Posterior vena cava (tissue), 2 donors: ENCODE measurements at regions not wholly inside any gene's neighbourhood (a gene's known extent, or its start where the extent isn't known, plus 50 kb on each side); places are given as distances from the start of the nearest gene placed in this dataset.

Experiments used
- DNase-seq: peaks from one replicate; pipeline ENCODE4 v3.0.0-alpha.2; 2020; ENCODE audit warnings: low spot score
- intact Hi-C, 2 donors: fragments of 100-400 bp; cut with DNase I; formaldehyde crosslinking; loops; one replicate each; pipeline versions ENCODE4 v1.14.1 to v1.14.2; 2022 to 2023
- donor health status: DM: yes; HTN: yes; CAD: no.
- donor health status: DM: yes; HTN: yes; CAD: no.

- DNase-seq, result no peak
Measured at GRCh38 chr3:73709712-73710111, 85.0 kb upstream of the PDZRN3 start.

GRCh38 chr3:73708956-73709355 lies 84.2 kb upstream of the PDZRN3 start:
- no peak for DNase-seq
- intact Hi-C loops, result no loop called here

More at GRCh38 chr3:73709712-73710111, 85.0 kb upstream of the PDZRN3 start:
- intact Hi-C loops, result no loop called here

- intact Hi-C loops, result no loop called here
- no peak for DNase-seq
Measured at GRCh38 chr3:73707772-73708171, 83.0 kb upstream of the PDZRN3 start.

GRCh38 chr3:73706771-73707170 lies 82.0 kb upstream of the PDZRN3 start:
- DNase-seq, result no peak
- intact Hi-C loops, result no loop called here

GRCh38 chr3:73705792-73706191 lies 81.1 kb upstream of the PDZRN3 start:
- no peak for DNase-seq
- intact Hi-C loops, result no loop called here

- DNase-seq, result no peak
- intact Hi-C loops, result no loop called here
Measured at GRCh38 chr3:73699327-73699726, 74.6 kb upstream of the PDZRN3 start.

GRCh38 chr3:73697020-73697419 lies 72.3 kb upstream of the PDZRN3 start:
- intact Hi-C loops, result no loop called here
- no peak for DNase-seq

- intact Hi-C loops, result no loop called here
- no peak for DNase-seq
Measured at GRCh38 chr3:73695841-73696240, 71.1 kb upstream of the PDZRN3 start.

GRCh38 chr3:73694983-73695757 lies 70.4 kb upstream of the PDZRN3 start:
- no peak for DNase-seq
- intact Hi-C loops, result no loop called here

GRCh38 chr3:73687106-73688004 lies 62.6 kb upstream of the PDZRN3 start:
- intact Hi-C loops, result no loop called here
- no peak for DNase-seq

- DNase-seq, result no peak
- intact Hi-C loops, result no loop called here
Measured at GRCh38 chr3:73685061-73685460, 60.3 kb upstream of the PDZRN3 start.

- DNase-seq, result no peak
- intact Hi-C loops, result loop anchor here in 1 of 2 donors (5.0 kb wide), 1 partner anchor 794 kb away; no protein-coding TSS in a partner anchor
Measured at GRCh38 chr3:73683706-73684105, 59.0 kb upstream of the PDZRN3 start.

GRCh38 chr3:73681610-73682009 lies 56.9 kb upstream of the PDZRN3 start:
- no peak for DNase-seq
- intact Hi-C loops, result loop anchor here in 1 of 2 donors (5.0 kb wide), 1 partner anchor 796 kb away; no protein-coding TSS in a partner anchor

- intact Hi-C loops, result loop anchor here in 1 of 2 donors (5.0 kb wide), 1 partner anchor 796 kb away; no protein-coding TSS in a partner anchor
- DNase-seq, result no peak
Measured at GRCh38 chr3:73681198-73681597, 56.5 kb upstream of the PDZRN3 start.

GRCh38 chr3:73680391-73681095 lies 55.8 kb upstream of the PDZRN3 start:
- intact Hi-C loops, result loop anchor here in 1 of 2 donors (5.0 kb wide), 1 partner anchor 797 kb away; no protein-coding TSS in a partner anchor

GRCh38 chr3:73677336-73678024 lies 52.7 kb upstream of the PDZRN3 start:
- intact Hi-C loops, result no loop called here
- no peak for DNase-seq

More at GRCh38 chr3:73680391-73681095, 55.8 kb upstream of the PDZRN3 start:
- no peak for DNase-seq
